DMS53 (cell line): ENCODE measurements at regions not wholly inside any gene's neighbourhood (a gene's known extent, or its start where the extent isn't known, plus 50 kb on each side); places are given as distances from the start of the nearest gene placed in this dataset.

ENCODE experiments used
- DNase-seq: peaks from one replicate; lab custom pipeline; 2025; lab: John Stamatoyannopoulos, UW

DNA sequence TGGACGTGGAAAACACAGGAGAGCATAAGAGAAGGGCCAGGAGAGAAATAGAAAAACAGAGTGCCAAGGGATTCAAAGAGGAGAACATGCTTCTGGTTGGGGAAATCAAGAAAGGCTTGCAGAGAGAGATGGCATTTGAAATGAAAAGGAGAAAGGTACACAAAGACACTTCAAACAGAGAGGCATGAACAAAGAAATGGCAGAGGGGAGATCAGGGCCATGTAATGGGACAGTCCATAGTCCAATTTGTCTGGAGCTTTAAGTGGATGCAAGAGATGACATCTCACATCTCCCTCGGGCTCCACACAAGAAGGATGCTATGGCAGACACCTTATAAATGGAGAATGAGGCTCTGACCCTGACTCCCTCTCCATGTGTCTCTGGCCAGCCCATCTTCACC lies 331.1 kb downstream of the MLLT3 start:
- no peak for DNase-seq

GRCh38 chr9:20290257-20290656 lies 332.0 kb downstream of the MLLT3 start:
- no peak for DNase-seq

DNA sequence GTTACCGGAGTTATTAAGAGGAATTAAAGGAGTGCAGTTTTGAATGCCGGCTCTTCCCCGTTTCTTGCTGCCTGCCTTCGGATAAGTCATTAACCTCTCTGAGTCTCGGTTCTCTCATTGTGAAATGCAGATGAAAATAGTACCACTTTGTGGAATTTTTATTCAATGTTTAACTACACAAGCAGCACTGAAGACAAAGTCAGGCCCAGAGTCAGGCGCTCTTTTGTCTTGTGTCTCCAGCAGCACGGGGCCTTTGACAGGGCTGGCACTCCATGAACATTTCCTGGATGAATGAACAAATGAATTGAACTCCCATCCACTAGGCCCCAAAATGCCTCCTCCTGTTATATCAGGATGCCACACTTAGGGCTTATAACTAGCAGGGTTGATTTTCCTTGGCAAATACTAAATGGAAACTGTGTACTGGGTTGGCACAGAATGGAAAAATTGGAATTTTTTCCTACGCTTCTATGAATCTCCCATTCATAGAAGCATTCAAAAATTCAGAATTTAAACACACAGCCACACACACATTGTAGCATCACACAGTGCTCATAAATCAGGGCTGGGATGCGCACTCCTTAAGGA lies 332.8 kb downstream of the MLLT3 start:
- no peak for DNase-seq

- DNase-seq = no peak
Measured at GRCh38 chr9:20286969-20287368, 335.3 kb downstream of the MLLT3 start.

DNA sequence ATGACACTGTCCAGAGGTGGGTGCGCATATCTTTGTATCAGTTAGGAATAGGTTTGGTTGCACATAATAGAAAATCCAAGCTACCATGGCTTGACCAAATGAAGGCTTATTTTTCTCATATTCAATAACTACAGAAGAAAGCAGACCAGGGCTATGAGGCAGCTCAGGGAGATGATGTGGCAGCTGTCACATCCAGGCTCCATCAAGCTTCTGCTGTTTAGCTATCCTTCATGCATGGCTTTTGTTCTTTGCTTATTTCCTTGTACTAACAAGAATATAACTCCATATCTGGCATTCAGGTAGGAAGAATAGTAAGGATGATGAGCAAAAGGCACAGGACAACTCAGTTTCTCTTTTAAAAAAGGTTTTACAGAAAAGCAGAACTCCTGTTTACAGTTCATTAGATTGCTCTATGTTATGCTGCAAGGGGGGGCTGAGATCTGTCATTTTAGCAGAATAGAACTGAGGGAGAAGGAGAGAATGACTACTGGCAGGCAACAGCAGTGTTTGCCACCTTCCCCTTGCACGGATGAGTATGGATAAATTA lies 336.1 kb downstream of the MLLT3 start:
- DNase-seq = no peak

DNA sequence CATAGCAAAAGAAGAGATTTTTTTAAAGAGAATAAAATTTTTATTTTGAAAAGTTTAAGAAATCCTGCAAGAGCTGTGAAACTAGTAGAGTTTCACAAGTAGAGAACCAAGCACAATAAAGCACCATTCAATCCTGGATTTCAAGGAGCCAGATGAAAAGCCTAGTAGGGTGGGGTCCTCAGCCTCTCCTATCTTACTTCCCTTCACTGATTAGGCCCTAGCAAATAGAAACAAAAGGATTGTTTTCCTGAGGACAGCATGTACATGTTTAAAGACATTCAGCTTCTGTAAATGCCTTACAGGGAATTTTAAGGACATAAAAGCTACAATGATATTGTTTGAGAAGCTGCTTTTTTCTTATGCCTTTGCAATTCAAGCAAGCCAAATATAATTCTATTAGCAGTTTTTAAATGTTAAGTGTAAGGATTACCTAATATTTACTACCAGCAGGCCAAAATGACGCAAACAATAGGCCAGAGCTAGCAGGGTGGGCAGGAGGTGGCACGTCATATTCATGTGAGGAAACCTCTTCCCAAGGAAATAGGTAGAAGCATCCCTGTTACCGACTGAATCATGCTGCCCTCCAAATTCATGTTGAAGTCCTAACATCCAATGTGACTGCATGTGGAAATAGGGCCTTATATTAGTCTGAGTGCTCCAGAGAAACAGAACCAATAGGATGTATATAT lies 337.6 kb downstream of the MLLT3 start:
- no peak for DNase-seq

GRCh38 chr9:20280330-20280729 lies 342.0 kb downstream of the MLLT3 start:
- no peak for DNase-seq

GRCh38 chr9:20276762-20277161 lies 345.5 kb downstream of the MLLT3 start:
- DNase-seq = no peak

- DNase-seq = no peak
Measured at GRCh38 chr9:20271723-20272122, 350.6 kb downstream of the MLLT3 start.

- DNase-seq = no peak
Measured at GRCh38 chr9:20271096-20271495, 351.2 kb downstream of the MLLT3 start.

- no peak for DNase-seq
Measured at GRCh38 chr9:20270161-20270560, 352.1 kb downstream of the MLLT3 start.

DNA sequence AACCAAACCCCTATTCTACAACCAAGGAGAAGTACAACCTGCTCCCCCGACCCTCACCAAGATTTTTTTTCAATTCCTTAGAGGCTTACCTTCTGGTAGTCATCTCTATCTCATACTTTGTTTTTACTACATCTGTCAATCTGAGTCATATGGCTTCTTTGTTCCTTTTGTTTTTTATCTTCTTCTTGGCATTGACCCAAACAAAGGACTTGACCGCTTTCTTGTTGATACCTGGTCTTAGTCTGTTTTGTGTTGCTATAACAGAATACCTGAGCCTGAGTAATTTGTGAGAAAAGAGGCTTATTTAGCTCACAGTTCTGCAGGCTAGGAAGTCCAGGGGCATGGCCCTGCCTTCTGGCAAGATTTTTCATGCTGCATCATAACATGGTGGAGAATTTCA lies 352.7 kb downstream of the MLLT3 start:
- no peak for DNase-seq

DNA sequence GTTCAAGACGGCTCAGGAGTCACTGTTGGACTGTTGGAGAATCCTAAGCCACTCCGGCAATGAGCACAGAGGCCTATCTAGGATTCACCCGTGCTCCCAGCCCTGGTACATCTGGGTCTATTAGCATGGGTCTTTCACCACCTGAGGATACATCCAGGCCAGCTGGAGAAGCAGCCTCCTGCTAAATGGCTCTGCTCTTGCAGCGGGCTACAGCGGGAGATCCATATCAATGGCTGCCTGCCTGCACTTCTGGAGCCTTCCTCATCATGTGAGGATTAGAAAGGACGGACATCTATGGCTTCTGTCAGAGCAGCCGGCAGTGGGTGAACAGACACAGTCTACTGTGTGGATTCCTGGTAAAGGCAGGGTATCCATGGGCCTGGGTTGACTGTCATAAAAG lies 357.4 kb downstream of the MLLT3 start:
- no peak for DNase-seq

DNA sequence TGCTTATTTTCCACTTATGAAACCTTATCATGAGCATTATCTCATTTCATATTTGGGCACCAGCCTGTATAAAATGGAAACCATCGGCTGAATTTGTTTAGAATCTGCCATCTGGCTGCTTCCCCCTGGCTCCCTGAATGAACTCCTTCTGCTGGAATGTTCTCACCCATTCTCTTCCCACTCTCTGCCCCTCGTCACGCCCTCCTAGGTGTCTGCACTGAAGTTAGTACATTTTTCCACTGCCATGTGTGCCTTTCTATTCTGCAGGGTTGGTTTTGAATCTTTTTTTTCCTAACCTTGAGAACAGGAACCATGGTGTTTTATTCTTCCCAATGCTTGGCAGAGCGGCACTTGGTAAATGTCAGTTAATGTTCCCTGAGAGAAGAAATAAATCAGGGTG lies 359.7 kb downstream of the MLLT3 start:
- no peak for DNase-seq

GRCh38 chr9:20256284-20256948 lies 365.9 kb downstream of the MLLT3 start:
- DNase-seq = no peak

GRCh38 chr9:20255052-20255451 lies 367.2 kb downstream of the MLLT3 start:
- no peak for DNase-seq

GRCh38 chr9:20253635-20254034 lies 368.7 kb downstream of the MLLT3 start:
- DNase-seq = no peak

GRCh38 chr9:20252778-20253177 lies 369.5 kb downstream of the MLLT3 start:
- DNase-seq = no peak

DNA sequence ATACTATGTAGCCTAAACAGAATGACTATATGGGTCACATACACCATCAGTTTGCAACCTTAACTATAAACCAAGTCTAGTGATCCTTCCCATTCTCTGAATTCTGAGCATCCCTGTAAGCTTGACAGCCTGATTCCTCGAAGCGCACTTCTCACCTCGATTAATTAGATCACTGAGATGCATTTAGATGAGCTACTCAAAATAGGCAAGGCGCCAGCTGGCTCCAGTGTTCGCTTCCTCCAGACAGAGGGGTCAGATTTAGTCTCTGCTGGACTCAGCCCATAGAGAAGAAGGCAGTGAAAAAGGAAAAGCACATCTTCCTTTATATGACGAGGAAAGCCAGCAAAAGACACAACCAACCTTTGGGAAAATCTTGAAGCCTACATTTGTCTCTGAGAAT lies 371.5 kb downstream of the MLLT3 start:
- no peak for DNase-seq

DNA sequence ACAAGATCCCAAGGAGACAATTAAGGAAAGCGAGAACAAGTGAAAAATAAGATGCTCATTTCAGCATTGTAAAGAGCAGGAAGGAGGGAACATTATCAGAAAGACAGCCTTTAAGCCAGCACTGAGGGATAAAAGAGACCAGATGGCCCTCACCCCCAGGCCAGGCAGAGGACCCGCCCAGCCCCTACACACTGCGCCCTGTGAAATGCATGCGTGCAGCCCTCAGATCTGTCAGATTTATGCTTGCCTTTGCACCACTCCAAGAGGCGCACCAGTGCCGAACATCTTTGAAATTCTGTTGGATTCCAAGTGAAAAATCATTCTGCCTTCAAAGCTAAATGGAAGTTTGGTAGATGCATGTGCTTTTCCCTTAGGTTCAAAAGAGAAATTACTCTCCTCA lies 378.0 kb downstream of the MLLT3 start:
- DNase-seq = no peak

DNA sequence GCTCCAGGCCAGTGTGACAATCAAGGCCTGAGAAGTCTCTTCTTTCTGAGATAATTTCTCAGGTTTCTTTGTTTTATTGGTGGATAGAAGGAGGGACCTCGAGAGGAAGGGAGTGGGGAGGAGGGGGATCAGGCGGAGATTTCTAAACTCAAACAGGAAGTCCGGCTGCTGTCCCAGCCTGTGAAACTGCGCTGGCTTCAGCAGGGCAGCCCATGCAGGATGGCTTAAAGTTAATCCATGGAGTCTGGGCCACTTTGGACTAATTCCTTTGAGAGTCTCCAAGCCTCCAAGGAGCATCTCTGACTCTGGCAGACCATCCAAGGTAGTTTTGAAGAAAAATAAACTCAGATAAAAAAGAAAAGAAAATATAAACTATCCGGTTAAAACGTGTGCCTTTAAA lies 378.5 kb downstream of the MLLT3 start:
- DNase-seq = no peak

GRCh38 chr9:20242510-20243189 lies 379.6 kb downstream of the MLLT3 start:
- DNase-seq = no peak

- DNase-seq = no peak
Measured at GRCh38 chr9:20240498-20240897, 381.8 kb downstream of the MLLT3 start.
